ENCODE measurements at regions not wholly inside any gene's neighbourhood (a gene's known extent, or its start where the extent isn't known, plus 50 kb on each side); places are given as distances from the start of the nearest gene placed in this dataset.
"Not testable (repeated sequence)": the region's sequence is repeated elsewhere in the genome, so short reads cannot be mapped to it uniquely, and the experiment has no call there.

DNA sequence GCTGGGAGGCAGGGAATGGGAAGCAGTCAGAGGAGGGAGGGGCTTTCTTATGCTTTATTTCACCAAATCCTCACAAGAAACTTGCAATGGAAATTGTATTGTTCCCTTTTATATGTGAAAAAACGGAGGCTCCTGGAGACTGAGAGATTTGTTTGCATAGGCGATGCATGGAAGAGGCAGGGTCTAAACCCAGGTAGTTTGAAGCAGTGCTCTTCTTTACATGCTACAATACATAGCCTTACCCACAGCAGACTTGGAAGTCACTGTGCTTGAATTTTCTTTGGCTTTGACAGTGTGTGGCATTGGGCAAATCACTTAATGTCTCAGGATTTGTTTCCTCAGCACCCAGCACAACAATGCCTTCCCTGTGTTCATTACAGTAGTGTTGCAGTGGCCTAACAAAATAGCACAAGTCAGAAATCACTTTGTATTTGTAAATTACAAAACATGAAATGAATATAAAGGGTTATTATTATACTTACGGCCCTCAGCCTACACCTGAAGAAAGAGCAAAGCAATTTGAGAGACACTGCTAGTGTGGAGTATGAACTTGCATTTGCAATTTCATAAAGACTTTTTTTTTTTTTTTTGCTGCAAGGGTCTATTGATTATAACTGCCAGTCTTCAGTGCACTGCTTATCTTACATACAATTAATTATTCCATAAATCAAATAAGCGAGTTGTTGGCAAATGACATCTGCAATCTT, 646.4 kb upstream of the KCNMB2 start:
- no peak for DNase-seq

DNA sequence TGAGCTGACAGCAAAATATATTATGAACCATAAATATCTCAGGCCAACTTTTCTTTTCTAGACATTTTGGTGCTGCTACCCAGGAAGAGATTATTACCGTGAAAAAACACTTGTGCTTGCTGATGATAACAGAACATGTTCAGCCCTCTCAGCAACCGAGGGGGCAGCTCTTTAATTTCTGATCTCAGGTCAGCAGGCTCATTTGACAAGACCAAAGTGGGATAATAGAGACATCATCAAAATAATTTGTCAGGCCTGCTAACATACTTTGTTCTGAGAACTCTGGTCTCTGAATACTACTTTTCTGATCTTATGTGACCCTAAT, 645.9 kb upstream of the KCNMB2 start:
- DNase-seq, result no peak

DNA sequence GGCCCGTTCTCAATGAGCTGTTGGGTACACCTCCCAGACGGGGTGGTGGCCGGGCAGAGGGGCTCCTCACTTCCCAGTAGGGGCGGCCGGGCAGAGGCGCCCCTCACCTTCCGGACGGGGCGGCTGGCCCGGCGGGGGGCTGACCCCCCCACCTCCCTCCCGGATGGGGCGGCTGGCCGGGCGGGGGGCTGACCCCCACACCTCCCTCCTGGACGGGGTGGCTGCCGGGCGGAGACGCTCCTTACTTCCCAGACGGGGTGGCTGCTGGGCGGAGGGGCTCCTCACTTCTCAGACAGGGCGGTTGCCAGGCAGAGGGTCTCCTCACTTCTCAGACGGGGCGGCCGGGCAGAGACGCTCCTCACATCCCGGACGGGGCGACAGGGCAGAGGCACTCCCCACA, 644.7 kb upstream of the KCNMB2 start:
- not testable (repeated sequence) for DNase-seq

DNA sequence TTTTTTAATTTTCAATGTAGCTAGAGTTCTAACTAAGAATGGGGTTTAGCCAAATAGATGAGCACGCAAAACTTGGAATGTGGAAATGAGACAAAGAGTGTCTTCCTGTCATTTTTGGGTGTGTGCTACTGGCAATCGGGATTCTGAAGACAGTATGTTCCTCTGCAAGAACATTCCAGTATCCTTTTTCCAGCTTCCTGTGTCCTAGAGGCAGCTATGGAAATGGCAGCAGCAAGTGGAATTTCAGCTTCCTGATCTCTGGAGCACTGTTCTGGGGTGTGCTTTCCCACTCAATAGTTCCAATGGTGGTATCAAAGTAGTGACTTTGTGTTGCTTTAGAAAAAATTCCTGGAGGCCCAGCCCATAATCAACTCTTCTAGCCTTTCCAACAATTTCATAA, 642.9 kb upstream of the KCNMB2 start:
- DNase-seq, result no peak

DNA sequence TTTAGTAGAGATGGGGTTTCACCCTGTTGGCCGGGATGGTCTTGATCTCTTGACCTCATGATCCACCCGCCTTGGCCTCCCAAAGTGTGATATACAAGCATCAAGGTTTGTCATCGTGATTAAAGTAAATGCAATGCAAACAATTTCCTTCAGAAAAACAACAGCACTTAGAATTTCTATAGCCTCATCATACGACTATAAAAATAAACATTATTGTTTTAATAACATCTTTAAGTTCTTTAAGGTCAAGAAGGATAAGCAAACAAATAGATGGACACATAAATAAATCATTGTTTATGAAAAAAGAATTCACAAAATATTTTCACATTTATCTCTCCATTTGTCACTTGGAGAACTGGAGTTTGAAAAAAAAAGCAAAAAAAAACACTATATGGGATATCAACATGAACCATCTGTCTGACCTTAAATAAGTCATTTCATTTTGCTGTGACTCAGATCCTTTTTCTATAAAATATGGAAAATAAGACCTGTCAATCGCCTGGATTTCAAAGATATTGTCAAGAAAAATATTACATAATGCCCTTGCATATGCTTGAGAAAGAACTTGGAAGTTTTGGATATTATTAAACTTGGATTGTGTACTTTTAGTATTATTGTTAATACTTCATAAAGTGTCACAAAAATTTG, 642.0 kb upstream of the KCNMB2 start:
- DNase-seq, result no peak

DNA sequence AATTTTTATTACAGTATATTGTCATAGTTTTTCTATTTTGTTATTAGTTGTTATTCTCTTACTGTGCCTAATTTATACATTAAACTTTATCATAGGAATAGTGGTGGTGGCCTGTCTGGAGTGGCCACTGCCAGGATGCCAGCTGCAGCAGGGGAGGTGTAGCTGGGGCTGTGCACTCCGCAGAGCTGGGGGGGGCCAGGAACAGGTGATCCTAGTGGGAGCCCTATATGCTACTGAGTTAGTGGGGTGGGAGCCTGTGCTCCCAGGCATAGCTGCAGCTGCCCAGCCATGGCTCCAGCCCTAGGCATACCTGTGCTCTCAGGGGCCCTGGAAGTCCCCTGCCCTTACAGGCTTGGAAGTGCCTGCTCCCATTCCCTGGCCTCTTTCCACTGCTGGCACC, 638.1 kb upstream of the KCNMB2 start:
- DNase-seq, result no peak

DNA sequence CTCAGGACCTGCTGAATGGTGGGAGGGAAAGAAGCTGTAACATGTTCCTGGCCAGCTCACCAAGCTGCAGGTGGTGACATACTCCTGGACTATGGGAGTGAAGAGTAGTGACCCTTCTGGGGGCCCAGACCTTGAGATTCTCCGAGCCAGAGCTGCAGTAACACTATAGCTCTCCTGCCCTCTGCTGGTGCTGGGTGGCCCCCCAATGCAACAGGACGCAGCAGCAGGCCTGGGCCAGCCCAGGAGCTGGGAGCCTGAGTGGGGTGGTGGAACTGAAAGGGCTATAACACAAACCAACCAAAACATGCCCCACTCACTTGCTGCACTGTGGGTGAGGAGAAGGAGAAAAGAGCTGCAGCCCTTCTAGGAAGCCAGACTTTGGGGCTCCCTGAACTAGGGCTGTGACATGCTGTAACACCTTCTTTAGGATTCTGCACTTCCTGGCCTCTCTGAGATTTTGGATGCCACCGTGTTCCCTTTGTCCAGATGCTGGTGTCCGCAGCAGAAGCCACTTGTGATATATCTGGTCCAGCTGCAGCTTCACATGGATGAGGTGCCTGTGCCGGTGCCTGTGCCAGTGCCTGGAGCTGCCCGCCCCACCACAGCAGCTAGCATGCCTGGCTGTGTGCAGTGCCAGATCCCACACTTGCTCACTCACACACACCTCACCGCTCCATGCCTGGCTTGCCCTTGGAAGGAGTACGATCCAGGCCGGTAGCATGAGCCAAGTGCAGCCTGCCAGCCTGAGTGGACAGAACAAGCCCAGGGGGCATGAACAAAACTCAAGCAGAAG, 636.8 kb upstream of the KCNMB2 start:
- no peak for DNase-seq

DNA sequence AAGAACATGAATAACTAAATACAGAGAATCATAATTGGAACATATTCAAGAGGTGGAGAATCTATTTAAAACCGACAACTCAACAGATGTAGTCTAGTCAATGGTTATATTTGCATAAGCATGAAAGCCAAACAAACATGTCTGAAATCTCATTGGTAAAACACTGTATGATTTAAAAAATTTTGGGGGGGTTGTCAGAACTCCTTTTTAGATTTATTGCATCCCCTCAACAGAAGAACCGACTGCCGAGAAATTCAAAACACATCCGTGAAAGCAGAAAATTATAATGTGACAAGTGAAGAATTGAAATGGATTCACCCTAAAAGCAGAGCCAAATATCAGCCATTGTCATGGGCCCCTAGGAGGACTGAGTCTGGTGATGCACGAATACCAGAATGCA, 633.4 kb upstream of the KCNMB2 start:
- no peak for DNase-seq

DNA sequence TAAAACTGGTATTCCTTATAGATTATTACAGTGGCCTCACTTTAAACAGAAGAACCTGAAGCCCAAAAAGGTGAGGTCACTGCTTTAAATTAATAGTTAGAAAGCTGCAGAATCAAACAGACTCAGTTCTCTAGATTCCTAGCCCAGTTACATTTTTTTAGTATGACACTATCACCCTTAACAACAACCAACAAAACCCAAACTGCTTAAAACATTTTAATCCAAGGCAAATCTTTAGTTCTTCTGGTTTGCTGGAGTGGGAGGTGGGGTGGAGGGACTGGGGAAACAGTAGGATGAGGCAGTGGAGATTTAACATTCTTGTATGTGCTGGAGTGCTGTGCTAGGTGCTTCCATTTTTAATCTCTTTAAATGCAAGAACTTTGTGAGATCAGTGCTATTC, 631.6 kb upstream of the KCNMB2 start:
- no peak for DNase-seq

DNA sequence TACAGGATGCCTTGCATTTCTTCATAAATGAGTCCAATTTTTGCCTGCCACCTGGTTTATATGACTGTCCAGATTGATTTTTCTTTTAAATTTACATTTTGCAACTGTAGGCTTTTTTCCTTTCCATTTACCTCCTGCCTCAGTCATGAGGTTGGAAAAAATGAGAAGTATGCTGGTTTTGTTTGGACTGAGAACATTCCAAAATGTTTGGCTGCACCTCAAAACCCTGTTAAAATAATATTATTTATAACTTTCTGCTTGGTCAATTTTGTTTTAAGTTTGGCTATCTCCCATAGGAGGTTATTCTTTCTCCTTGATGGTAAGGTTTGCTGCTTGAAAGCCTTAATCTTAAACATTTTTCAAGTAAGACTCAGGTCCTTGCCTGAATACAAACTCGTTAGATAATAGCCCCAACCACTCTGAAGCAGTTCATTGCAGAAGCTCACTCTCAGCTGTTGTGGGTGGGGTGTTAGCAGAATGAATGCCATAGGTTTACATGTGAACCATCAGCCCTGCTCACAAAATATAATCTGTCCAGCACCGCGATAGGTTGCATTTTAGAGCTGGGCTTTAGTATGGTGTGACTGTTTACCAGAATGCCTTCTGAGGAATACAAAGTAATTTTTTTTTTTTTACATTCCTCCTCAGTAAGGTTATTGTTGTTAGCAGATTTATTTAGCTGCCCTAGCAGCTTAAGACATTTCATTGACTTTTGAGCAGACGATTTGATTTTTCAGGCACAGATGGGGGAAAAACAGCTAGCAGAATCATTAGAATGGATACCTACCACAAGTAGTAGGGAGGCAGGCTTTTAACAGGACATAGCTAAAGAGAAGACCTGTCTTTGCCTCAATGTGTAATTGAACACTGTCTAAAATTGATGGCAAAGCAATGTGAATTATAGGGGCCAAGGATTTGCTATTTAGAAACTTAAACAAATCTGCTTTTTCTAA, 630.8 kb upstream of the KCNMB2 start:
- DNase-seq, result no peak

DNA sequence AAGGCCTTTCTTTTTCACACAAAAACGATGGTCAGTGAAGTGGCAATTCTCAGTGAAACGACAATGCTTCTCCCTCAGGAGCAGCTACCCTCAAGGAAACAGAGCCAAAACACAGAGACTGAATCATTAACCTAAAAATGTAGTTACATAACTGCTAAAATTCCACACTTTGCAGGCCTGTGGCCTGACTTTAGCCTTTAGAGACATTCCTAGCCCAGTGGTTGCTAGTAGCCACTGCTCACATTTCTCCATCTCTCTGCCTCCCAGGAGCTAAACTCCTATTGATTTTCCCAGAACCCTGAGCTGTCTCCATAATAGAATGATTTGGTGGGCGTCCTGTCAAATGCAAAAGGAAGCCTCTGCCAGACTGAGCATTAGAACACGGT, 630.1 kb upstream of the KCNMB2 start:
- DNase-seq, result no peak

DNA sequence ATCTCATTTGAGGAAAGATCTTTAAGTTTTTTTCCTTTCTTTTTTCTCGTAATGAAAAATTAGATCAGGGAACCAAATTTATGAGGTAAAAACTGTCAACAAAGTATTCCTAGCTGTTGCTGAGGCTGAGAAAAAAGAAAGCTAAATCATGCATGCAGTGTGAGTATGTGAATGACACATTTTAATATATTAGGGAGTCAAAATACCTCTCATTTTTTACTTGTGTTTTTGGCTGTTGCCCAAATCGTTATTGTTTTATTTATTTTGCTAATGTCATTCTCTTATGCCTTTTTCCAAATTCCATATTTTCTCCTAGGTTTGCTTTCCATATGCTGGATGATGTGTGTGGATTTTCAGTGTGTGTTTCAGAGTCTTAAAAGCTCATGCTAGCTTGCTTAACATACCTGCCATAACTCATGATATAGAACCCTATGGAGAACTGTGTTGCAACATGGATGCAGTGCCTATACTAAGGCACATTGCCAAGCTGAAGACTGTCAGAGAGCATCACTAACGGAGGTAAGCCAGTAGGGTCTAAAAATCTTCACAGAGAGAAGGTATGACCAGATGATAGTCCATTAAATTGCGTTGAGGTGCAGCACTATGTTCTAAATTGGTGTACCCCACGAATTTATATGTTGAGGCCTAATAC, 629.5 kb upstream of the KCNMB2 start:
- no peak for DNase-seq

DNA sequence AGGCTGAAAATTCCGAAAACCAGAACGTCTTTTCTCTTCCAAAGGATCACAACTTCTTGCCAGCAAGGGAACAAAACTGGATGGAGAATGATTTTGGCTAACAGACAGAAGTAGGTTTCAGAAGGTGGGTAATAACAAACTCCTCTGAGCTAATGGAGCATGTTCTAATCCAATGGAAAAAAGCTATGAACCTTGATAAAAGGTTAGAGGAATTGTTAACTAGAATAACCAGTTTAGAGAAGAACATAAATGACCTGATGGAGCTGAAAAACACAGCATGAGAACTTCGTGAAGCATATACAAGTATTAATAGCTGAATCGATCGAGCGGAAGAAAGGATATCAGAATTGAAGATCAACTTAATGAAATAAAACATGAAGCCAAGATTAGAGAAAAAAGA, 626.7 kb upstream of the KCNMB2 start:
- not testable (repeated sequence) for DNase-seq

DNA sequence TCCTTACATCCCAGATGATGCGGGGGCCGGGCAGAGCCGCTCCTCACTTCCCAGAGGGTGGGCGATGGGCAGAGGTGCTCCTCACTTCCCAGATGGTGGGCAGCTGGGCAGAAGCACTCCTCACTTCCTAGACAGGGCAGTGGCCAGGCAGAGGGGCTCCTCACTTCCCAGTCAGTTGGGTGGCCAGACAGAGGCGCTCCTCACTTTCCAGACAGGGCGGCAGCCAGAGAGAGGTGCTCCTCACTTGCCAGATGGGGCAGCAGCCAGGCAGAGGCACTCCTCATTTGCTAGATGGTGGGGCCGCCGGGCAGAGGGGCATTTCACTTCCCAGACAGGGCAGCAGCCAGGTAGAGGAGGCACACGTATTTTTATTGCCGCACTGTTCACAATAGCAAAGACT, 622.0 kb upstream of the KCNMB2 start:
- DNase-seq, result no peak

DNA sequence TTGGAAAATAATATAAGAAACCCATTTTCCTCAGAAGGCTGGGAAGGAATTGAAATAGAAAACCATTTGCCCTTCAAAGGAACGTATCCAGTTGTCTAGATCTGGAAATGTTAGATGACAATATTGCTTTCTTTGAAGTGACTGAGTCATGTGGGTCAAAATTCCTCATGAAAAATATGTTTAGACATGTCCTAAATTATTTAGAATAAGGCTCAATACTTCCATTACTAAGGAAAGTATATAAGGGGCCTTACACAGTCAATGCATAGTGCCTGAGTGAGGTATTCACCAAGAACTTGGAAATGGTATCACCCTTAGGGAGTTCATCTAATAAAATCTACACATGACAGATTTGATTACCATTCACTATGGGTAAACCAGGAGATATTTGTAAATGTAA, 619.8 kb upstream of the KCNMB2 start:
- DNase-seq, result no peak

DNA sequence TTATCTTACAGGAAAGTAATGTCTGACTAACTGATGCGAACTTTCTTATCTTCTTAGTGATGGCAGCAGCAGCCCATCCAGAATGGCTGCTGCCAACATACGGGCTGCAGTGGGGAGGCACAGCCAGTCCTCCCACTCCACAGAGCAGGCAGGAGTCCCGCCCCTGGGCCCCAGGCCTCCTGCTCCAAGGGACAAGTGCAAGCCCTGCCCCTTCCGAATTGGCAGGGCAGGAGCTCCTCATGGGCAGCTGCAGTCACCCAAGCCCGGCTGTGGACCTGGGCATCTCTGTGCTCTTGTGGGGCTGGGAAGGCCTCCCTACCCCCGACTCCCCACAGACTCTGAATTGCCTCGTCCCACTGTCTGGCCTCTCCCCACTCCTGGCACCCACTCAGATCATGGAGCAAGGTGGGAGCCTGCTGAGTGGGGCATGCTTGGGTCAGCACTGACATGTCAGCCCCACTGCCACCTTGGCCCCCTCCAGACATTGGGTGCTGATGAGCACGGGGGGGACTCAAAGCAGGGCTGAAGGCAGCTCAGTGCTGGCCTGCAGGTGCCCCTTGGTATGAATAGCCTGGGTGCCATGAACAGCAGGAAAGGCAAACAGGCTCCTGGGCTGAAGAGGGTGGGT, 618.9 kb upstream of the KCNMB2 start:
- DNase-seq, result no peak

DNA sequence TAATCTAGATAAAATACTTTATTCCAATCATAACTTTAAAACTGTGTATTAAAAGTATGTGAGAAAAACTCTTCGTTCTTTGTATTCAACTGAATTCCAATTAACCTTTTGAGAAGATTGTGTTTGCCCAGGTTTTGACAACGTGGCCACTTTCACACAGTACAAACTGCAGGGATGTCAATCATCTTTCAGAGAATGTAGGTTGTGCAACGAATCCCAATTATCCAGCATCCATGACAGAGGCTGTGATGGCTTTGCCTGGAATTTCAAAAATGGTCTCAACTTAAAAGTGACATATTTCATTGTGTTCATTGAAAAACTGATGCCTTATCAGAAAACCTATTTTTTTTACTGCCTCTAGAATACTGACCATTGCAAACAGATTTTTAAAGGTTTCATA, 615.1 kb upstream of the KCNMB2 start:
- no peak for DNase-seq

DNA sequence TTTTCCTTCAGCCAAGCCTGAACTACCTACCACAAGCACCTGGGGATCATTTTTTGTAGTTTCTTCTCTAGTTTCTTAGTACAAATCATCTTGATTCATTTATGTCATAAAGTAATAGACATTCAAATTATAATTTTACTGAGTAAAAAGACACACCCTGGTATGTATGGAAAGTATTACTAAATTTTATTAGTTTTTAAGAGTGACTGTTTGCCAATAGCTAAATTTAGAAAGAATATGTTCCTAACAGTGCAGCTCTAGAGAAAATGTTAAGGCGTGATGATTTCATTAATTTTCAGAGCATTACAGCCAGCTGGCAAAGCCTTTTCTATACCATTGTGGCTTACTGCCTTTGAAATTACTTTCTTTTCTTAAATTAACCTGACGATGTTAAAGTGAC, 612.0 kb upstream of the KCNMB2 start:
- DNase-seq, result no peak

DNA sequence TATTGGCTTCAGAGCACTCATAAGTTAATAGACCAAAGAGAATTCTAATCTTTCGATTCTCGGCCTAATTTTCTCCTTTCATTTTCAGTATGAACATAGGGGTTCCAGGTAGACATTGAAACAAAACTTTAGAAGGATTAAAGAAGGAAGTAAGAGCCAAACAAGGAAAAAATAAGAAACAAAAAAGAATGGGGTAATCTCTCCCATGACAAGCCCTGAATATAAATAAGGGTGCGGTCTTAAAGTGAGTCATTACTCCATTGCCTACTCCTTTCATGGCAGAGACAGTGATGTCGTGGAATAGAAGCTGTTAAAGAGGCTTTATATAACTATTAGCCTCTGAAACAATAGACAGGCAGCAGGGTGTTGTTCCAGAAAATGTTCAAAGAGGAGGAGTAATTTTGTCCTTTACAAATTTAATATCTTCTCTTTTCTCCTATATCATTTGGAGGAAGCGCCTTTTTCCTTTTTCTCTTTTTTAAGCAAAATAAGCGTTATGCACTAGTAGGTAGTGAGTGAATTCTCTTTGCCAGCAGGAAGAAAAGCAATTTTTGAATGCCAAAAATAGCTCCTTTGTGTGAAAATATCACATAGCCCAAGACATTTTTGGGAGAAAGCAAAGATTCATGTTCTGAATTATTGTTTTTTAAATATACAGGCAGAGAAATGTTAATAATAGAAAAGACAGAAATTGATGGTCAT, 607.9 kb upstream of the KCNMB2 start:
- DNase-seq, result no peak

DNA sequence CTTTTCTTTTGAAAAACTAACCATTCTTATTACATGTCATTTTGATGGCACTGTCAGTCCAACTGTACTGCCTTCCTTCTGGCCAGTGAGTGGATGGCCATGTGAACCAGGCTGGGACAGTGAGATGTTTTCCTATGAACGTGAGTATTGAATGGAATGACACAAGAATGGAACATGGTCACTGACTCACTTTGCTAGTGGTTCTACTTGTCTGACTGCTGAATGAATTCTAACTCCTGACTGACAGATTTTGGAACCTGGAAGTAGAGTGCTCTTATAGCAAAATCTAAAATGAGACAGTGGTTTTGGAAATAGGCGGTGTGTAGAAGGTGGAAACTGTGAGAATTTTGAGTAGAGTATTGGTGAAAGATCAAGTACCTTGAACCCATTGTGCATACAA, 606.9 kb upstream of the KCNMB2 start:
- DNase-seq, result no peak

DNA sequence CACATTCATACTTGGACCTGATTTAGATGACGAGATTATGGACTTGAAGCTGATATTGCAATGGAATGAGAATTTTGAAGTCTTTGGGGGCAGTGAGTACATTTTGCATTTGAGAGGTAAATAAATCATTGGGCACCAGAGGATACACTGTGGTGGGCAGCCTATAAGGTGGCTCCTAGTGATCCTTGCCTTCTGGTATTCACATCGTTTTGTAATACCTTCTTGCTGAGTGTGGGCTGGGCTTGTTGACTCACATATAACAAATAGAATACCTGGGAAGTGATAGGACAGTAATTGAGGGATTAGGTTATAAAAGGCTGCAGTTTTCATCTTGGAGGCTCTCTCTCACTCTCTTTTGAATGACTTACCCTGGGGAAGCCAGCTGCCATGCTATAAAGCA, 605.5 kb upstream of the KCNMB2 start:
- DNase-seq, result no peak

DNA sequence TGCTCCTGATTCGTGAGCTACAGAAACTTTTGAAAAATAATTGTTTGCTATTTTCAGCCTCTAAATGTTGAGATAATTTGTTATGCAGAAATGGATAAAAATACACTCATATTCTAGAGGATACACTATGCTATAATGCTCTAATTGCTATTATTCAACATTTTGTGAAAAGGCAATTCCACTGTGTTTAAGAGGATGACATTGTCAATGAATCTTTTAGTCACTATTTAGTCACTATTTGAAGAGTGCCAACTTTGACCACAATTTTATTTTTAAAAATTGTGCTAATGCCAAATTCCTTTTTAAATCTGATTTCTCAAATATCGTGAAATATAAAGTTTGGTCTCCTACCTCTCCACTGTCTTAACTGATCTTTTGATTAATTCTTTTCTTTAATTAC, 604.9 kb upstream of the KCNMB2 start:
- no peak for DNase-seq

Data from NCI-H2029 (cell line).